ENCODE measurements at regions not wholly inside any gene's neighbourhood (a gene's known extent, or its start where the extent isn't known, plus 50 kb on each side); places are given as distances from the start of the nearest gene placed in this dataset.

GRCh38 chr4:57766341-57766740, 656.2 kb upstream of the IGFBP7 start:
- no peak for TF ChIP-seq CTCF (IDR thresholded peaks at IDR 0.05; ENCODE audit: low read depth, low read length, poor library complexity, severe bottlenecking)
- TF ChIP-seq EZH2phosphoT487 (IDR thresholded peaks at IDR 0.05; ENCODE audit: borderline replicate concordance, low read length) = no peak

Data from DOHH2 (cell line).